ENCODE measurements at regions not wholly inside any gene's neighbourhood (a gene's known extent, or its start where the extent isn't known, plus 50 kb on each side); places are given as distances from the start of the nearest gene placed in this dataset.

- no peak for DNase-seq
- peaks cover 5 to 7% of the 10 kb centered on the region in 2 donors for H3K27me3 Mint-ChIP-seq
- H3K36me3 ChIP-seq (ENCODE audit: insufficient read depth, low read length) = no peaks in the 10 kb centered on the region
- no peaks in the 10 kb centered on the region for H3K36me3 Mint-ChIP-seq
- no peaks in the 10 kb centered on the region for H3K9me3 ChIP-seq (ENCODE audit: control insufficient read depth in 1 of 2, low read length in 2 of 2)
- H3K4me1 Mint-ChIP-seq = no peaks in the 10 kb centered on the region
- CTCF ChIA-PET (ENCODE audit: partially characterized antibody) = no interaction called here
- intact Hi-C loops (cut with micrococcal nuclease) = no loop called here
- H3K27me3 ChIP-seq (ENCODE audit: insufficient read depth, low read length) = no peaks in the 10 kb centered on the region
- H3K27ac ChIP-seq (ENCODE audit: low read depth, low read length) = no peak overlapping the region
- POLR2A ChIA-PET (ENCODE audit: partially characterized antibody) = no interaction called here
- H3K4me3 ChIP-seq (ENCODE audit: low read length in 2 of 2) = no peak overlapping the region
- no peaks in the 10 kb centered on the region for H3K4me1 ChIP-seq (ENCODE audit: insufficient read depth, low read length)
- no peaks in the 10 kb centered on the region for H3K9me3 Mint-ChIP-seq
- H3K4me3 Mint-ChIP-seq = no peak overlapping the region
- H3K27ac Mint-ChIP-seq = peak overlapping the region in 1 of 7 donors; percentile 60
Measured at GRCh38 chr13:59337070-59337469, 826.7 kb downstream of the DIAPH3 start.

DNA sequence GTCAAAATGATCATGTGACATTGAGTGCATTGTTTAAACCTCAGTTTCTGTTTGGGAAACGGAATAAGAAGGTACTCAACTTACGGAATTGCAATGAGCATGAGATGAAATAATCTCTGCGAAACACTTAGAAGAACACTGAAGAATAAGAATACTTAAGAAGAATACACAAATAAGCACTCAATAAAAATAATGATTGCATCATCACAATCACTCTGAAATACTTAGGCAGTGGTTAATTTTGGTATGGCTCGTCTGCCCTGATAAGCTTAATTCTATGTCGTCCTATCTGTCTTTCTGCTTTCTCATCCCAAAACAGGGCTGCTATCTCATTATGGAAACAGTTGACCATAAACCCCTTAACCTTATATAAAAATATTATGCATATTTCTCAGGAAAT lies 823.6 kb downstream of the DIAPH3 start:
- Mint-ChIP-seq H3K36me3 (no peaks in the 10 kb centered on the region), H3K4me3 (no peak overlapping the region)
- no peaks in the 10 kb centered on the region for H3K4me1 ChIP-seq (ENCODE audit: insufficient read depth, low read length)

DNA sequence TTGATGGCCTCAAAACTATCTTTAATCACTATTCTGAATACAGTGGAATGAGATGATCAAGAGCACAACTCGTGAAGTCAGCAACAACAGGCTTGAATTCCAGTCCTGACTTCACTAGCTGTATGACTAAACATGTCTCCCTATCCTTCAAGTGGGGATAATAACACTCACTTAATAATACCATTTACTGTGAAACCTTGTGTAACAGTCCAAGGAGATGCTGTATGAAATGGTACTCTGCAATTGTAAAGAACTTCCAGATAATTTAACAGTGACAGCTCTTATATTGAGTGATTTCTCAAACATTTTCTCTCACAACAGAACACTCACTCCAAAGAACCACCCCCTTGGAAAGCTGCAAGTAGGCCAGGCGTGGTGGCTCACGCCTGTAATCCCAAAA lies 823.1 kb downstream of the DIAPH3 start:
- H3K4me1 Mint-ChIP-seq = no peaks in the 10 kb centered on the region
- Histone ChIP-seq H3K4me3 (ENCODE audit: low read length in 2 of 2) (no peak overlapping the region), H3K27ac (ENCODE audit: low read depth, low read length) (no peak overlapping the region), H3K4me1 (ENCODE audit: insufficient read depth, low read length) (no peaks in the 10 kb centered on the region), H3K36me3 (ENCODE audit: insufficient read depth, low read length) (no peaks in the 10 kb centered on the region), H3K27me3 (ENCODE audit: insufficient read depth, low read length) (no peaks in the 10 kb centered on the region), H3K9me3 (ENCODE audit: control insufficient read depth in 1 of 2, low read length in 2 of 2) (no peaks in the 10 kb centered on the region)
- H3K4me3 Mint-ChIP-seq = no peak overlapping the region
- DNase-seq = no peak
- CTCF ChIA-PET (ENCODE audit: partially characterized antibody) = no interaction called here
- intact Hi-C loops (cut with micrococcal nuclease) = no loop called here
- peaks cover 4 to 7% of the 10 kb centered on the region in 2 donors for H3K27me3 Mint-ChIP-seq
- H3K27ac Mint-ChIP-seq = no peak overlapping the region
- POLR2A ChIA-PET (ENCODE audit: partially characterized antibody) = no interaction called here
- no peaks in the 10 kb centered on the region for H3K9me3 Mint-ChIP-seq
- H3K36me3 Mint-ChIP-seq = no peaks in the 10 kb centered on the region

More for the DNA sequence above, 823.6 kb downstream of the DIAPH3 start:
- DNase-seq = no peak
- H3K27ac Mint-ChIP-seq = no peak overlapping the region
- no peaks in the 10 kb centered on the region for H3K4me1 Mint-ChIP-seq
- no peaks in the 10 kb centered on the region for H3K9me3 Mint-ChIP-seq
- Histone ChIP-seq H3K27me3 (ENCODE audit: insufficient read depth, low read length) (no peaks in the 10 kb centered on the region), H3K27ac (ENCODE audit: low read depth, low read length) (no peak overlapping the region), H3K9me3 (ENCODE audit: control insufficient read depth in 1 of 2, low read length in 2 of 2) (no peaks in the 10 kb centered on the region), H3K4me3 (ENCODE audit: low read length in 2 of 2) (no peak overlapping the region), H3K36me3 (ENCODE audit: insufficient read depth, low read length) (no peaks in the 10 kb centered on the region)
- CTCF ChIA-PET (ENCODE audit: partially characterized antibody) = no interaction called here
- peaks cover 3 to 7% of the 10 kb centered on the region in 2 donors for H3K27me3 Mint-ChIP-seq
- POLR2A ChIA-PET (ENCODE audit: partially characterized antibody) = no interaction called here
- intact Hi-C loops (cut with micrococcal nuclease) = no loop called here

GRCh38 chr13:59342400-59342799 lies 821.3 kb downstream of the DIAPH3 start:
- Mint-ChIP-seq H3K4me3 (no peak overlapping the region), H3K27ac (no peak overlapping the region), H3K36me3 (no peaks in the 10 kb centered on the region), H3K9me3 (no peaks in the 10 kb centered on the region), H3K27me3 (peaks cover 4 to 11% of the 10 kb centered on the region in 2 donors), H3K4me1 (no peaks in the 10 kb centered on the region)
- ChIA-PET POLR2A (ENCODE audit: partially characterized antibody) (no interaction called here), CTCF (ENCODE audit: partially characterized antibody) (interaction anchor here (1.5 kb wide), 1 partner anchor 25 kb away, joined by 6 read pairs; no protein-coding TSS in a partner anchor)
- no peaks in the 10 kb centered on the region for H3K4me1 ChIP-seq (ENCODE audit: insufficient read depth, low read length)
- H3K27me3 ChIP-seq (ENCODE audit: insufficient read depth, low read length) = no peaks in the 10 kb centered on the region
- no peak overlapping the region for H3K27ac ChIP-seq (ENCODE audit: low read depth, low read length)
- H3K4me3 ChIP-seq (ENCODE audit: low read length in 2 of 2) = no peak overlapping the region
- H3K9me3 ChIP-seq (ENCODE audit: control insufficient read depth in 1 of 2, low read length in 2 of 2) = no peaks in the 10 kb centered on the region
- intact Hi-C loops (cut with micrococcal nuclease) = no loop called here
- no peaks in the 10 kb centered on the region for H3K36me3 ChIP-seq (ENCODE audit: insufficient read depth, low read length)
- DNase-seq = no peak

DNA sequence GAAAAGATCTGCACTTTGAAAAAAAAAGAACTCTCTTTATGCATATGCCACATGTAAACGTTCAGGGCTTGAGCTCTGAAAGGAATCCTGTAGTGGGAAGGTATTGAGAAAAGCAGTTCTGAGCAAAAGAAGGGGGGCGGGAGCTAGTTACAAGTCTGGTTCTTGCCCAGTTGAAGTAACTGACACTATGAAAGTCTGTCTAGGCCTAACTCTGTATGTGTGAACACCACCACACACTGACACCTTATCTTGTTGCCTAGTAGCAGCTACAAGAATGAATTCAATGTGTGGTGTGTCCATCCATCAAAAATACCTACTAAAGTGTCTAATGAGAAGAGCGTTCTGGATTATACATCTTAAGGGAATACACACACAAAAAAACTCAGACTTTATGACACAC lies 820.6 kb downstream of the DIAPH3 start:
- ChIA-PET CTCF (ENCODE audit: partially characterized antibody) (interaction anchor here (1.5 kb wide), 1 partner anchor 26 kb away, joined by 6 read pairs; no protein-coding TSS in a partner anchor), POLR2A (ENCODE audit: partially characterized antibody) (no interaction called here)
- Mint-ChIP-seq H3K4me1 (no peaks in the 10 kb centered on the region), H3K27me3 (peaks cover 4 to 11% of the 10 kb centered on the region in 2 donors), H3K27ac (no peak overlapping the region), H3K4me3 (no peak overlapping the region), H3K36me3 (no peaks in the 10 kb centered on the region), H3K9me3 (no peaks in the 10 kb centered on the region)
- H3K27me3 ChIP-seq (ENCODE audit: insufficient read depth, low read length) = no peaks in the 10 kb centered on the region
- DNase-seq = no peak
- no peaks in the 10 kb centered on the region for H3K4me1 ChIP-seq (ENCODE audit: insufficient read depth, low read length)
- no peaks in the 10 kb centered on the region for H3K9me3 ChIP-seq (ENCODE audit: control insufficient read depth in 1 of 2, low read length in 2 of 2)
- H3K4me3 ChIP-seq (ENCODE audit: low read length in 2 of 2) = no peak overlapping the region
- no peak overlapping the region for H3K27ac ChIP-seq (ENCODE audit: low read depth, low read length)
- no peaks in the 10 kb centered on the region for H3K36me3 ChIP-seq (ENCODE audit: insufficient read depth, low read length)
- intact Hi-C loops (cut with micrococcal nuclease) = no loop called here

- no peak overlapping the region for H3K4me3 ChIP-seq (ENCODE audit: low read length in 2 of 2)
- Mint-ChIP-seq H3K4me1 (no peaks in the 10 kb centered on the region), H3K36me3 (no peaks in the 10 kb centered on the region), H3K4me3 (no peak overlapping the region), H3K9me3 (no peaks in the 10 kb centered on the region), H3K27ac (no peak overlapping the region), H3K27me3 (peaks cover 2 to 9% of the 10 kb centered on the region in 2 donors)
- H3K36me3 ChIP-seq (ENCODE audit: insufficient read depth, low read length) = no peaks in the 10 kb centered on the region
- no peak for DNase-seq
- POLR2A ChIA-PET (ENCODE audit: partially characterized antibody) = no interaction called here
- no peak overlapping the region for H3K27ac ChIP-seq (ENCODE audit: low read depth, low read length)
- intact Hi-C loops (cut with micrococcal nuclease) = no loop called here
- no peaks in the 10 kb centered on the region for H3K9me3 ChIP-seq (ENCODE audit: control insufficient read depth in 1 of 2, low read length in 2 of 2)
- H3K27me3 ChIP-seq (ENCODE audit: insufficient read depth, low read length) = no peaks in the 10 kb centered on the region
- H3K4me1 ChIP-seq (ENCODE audit: insufficient read depth, low read length) = no peaks in the 10 kb centered on the region
- CTCF ChIA-PET (ENCODE audit: partially characterized antibody) = no interaction called here
Measured at GRCh38 chr13:59343993-59344822, 819.5 kb downstream of the DIAPH3 start.

GRCh38 chr13:59345311-59345710 lies 818.4 kb downstream of the DIAPH3 start:
- Mint-ChIP-seq H3K36me3 (no peaks in the 10 kb centered on the region), H3K4me1 (no peaks in the 10 kb centered on the region), H3K9me3 (no peaks in the 10 kb centered on the region), H3K4me3 (no peak overlapping the region), H3K27me3 (peaks cover 2 to 9% of the 10 kb centered on the region in 2 donors), H3K27ac (no peak overlapping the region)
- no peak for DNase-seq
- H3K9me3 ChIP-seq (ENCODE audit: control insufficient read depth in 1 of 2, low read length in 2 of 2) = no peaks in the 10 kb centered on the region
- H3K27me3 ChIP-seq (ENCODE audit: insufficient read depth, low read length) = no peaks in the 10 kb centered on the region
- intact Hi-C loops (cut with micrococcal nuclease) = no loop called here
- H3K36me3 ChIP-seq (ENCODE audit: insufficient read depth, low read length) = no peaks in the 10 kb centered on the region
- CTCF ChIA-PET (ENCODE audit: partially characterized antibody) = no interaction called here
- no peak overlapping the region for H3K27ac ChIP-seq (ENCODE audit: low read depth, low read length)
- H3K4me1 ChIP-seq (ENCODE audit: insufficient read depth, low read length) = no peaks in the 10 kb centered on the region
- no peak overlapping the region for H3K4me3 ChIP-seq (ENCODE audit: low read length in 2 of 2)
- POLR2A ChIA-PET (ENCODE audit: partially characterized antibody) = no interaction called here

All from CD4-positive, alpha-beta memory T cell (primary cell).